B cell (primary cell): ENCODE measurements at regions not wholly inside any gene's neighbourhood (a gene's known extent, or its start where the extent isn't known, plus 50 kb on each side); places are given as distances from the start of the nearest gene placed in this dataset.

Experiments
- ATAC-seq: fragments of 200-7000 bp; cut with Tn5 transposase; one replicate; pipeline ENCODE4 v1.10.0; 2021; ENCODE audit warnings: low read depth, mild to moderate bottlenecking, moderate number of reproducible peaks, moderate library complexity
- CTCF ChIA-PET: fragments of 350-600 bp; sonication (Branson Sonifier 250); formaldehyde crosslinking; loops from one replicate; lab custom pipeline; 2021; ENCODE audit warnings: antibody characterized with exemption, inconsistent platforms; lab: Charles Lee
- POLR2A ChIA-PET: fragments of 350-600 bp; sonication (Branson Sonifier 250); formaldehyde crosslinking; loops from one replicate; lab custom pipeline; 2021; ENCODE audit warnings: antibody characterized with exemption; lab: Charles Lee
- DNase-seq: peaks from one replicate; pipeline ENCODE4 v3.0.0; 2013
- H2AFZ ChIP-seq: 2 replicates; pipeline ENCODE4 v1.6.1; 2012; ENCODE audit warnings: mild to moderate bottlenecking, low read depth, low read length; ENCODE audit not compliant: insufficient read depth, poor library complexity, severe bottlenecking
- H3K27ac ChIP-seq, 2 donors: 1 replicate in 1 of 2; 2 replicates in 1 of 2; pipeline ENCODE4 v1.5.1; 2012 to 2013; ENCODE audit warnings: low read length in 2 of 2, mild to moderate bottlenecking in 2 of 2, moderate library complexity in 1 of 2
- H3K27me3 ChIP-seq, 4 experiments: fragments of 200-600 bp in 1 of 4; sonication (generic) in 1 of 4; replicated peaks in 1 of 4; 1 replicate in 2 of 4; 2 replicates in 2 of 4; pipeline versions ENCODE4 v1.6.1 to v1.7.0; 2013 to 2016; ENCODE audit warnings: low read length in 3 of 4, mild to moderate bottlenecking in 2 of 4, mixed read lengths in 1 of 4, moderate library complexity in 1 of 4; ENCODE audit not compliant: insufficient read depth in 4 of 4, control insufficient read depth in 3 of 4; ENCODE audit errors: control extremely low read depth in 1 of 4
- H3K36me3 ChIP-seq, 2 experiments: replicated peaks in 1 of 2; 1 replicate in 1 of 2; 2 replicates in 1 of 2; pipeline versions ENCODE4 v1.6.1 to v1.7.1; 2013; ENCODE audit warnings: low read length in 1 of 2; ENCODE audit not compliant: insufficient read depth in 2 of 2, control insufficient read depth in 1 of 2; ENCODE audit errors: control extremely low read depth in 1 of 2, extremely low read depth in 1 of 2
- H3K4me1 ChIP-seq, 2 donors: fragments of 200-600 bp in 1 of 2; sonication (generic) in 1 of 2; 1 replicate in 1 of 2; 2 replicates in 1 of 2; pipeline versions ENCODE4 v1.5.1 to v1.6.1; 2013 to 2017; ENCODE audit warnings: low read length in 2 of 2; ENCODE audit not compliant: control insufficient read depth in 2 of 2, insufficient read depth in 2 of 2
- H3K4me2 ChIP-seq: replicated peaks from 2 replicates; pipeline ENCODE3; 2012; ENCODE audit warnings: mild to moderate bottlenecking, low read depth, low read length; ENCODE audit not compliant: poor library complexity, severe bottlenecking
- H3K4me3 ChIP-seq, 5 experiments: fragments of 200-600 bp in 1 of 5; sonication (generic) in 1 of 5; 1 replicate in 3 of 5; 2 replicates in 2 of 5; pipeline versions ENCODE4 v1.5.1 to v1.7.0; 2011 to 2016; ENCODE audit warnings: low read length in 4 of 5, mild to moderate bottlenecking in 4 of 5, low read depth in 2 of 5, control low read depth in 1 of 5, moderate library complexity in 1 of 5; ENCODE audit not compliant: insufficient read depth in 1 of 5; ENCODE audit errors: control extremely low read depth in 1 of 5, extremely low read depth in 1 of 5
- H3K79me2 ChIP-seq: fragments of 200-600 bp; sonication (generic); one replicate; pipeline ENCODE4 v1.6.0; 2016; ENCODE audit warnings: low read length; ENCODE audit not compliant: control insufficient read depth, insufficient read depth
- H3K9ac ChIP-seq: fragments of 200-600 bp; sonication (generic); 2 replicates; pipeline ENCODE4 v1.6.1; 2017; ENCODE audit warnings: mild to moderate bottlenecking, low read length, moderate library complexity
- H3K9me3 ChIP-seq, 3 donors: one replicate each; pipeline versions ENCODE4 v1.6.1 to v1.7.1; 2013; ENCODE audit warnings: low read length in 2 of 3; ENCODE audit not compliant: control insufficient read depth in 2 of 3, insufficient read depth in 1 of 3; ENCODE audit errors: control extremely low read depth in 1 of 3
- H4K20me1 ChIP-seq: 2 replicates; pipeline ENCODE4 v1.6.0; 2012; ENCODE audit warnings: mild to moderate bottlenecking, low read length; ENCODE audit not compliant: insufficient read depth, control insufficient read depth, poor library complexity, severe bottlenecking
- H3K27ac Mint-ChIP-seq: one replicate; pipeline ENCODE4 v1.8.0; 2021; ENCODE audit warnings: mixed read lengths
- H3K27me3 Mint-ChIP-seq: one replicate; pipeline ENCODE4 v1.8.0; 2021; ENCODE audit warnings: mixed read lengths
- H3K4me1 Mint-ChIP-seq: one replicate; pipeline ENCODE4 v1.8.0; 2021; ENCODE audit warnings: mixed read lengths
- H3K4me3 Mint-ChIP-seq: one replicate; pipeline ENCODE4 v1.8.0; 2021; ENCODE audit warnings: mixed read lengths
- H3K9me3 Mint-ChIP-seq: one replicate; pipeline ENCODE4 v1.8.0; 2022; ENCODE audit warnings: mixed read lengths; ENCODE audit not compliant: insufficient read depth
- EZH2 ChIP-seq: IDR thresholded peaks from 2 replicates; pipeline ENCODE4 v1.6.1; 2012; ENCODE audit warnings: borderline replicate concordance, low read depth, mild to moderate bottlenecking, moderate library complexity, low read length; ENCODE audit not compliant: insufficient read depth, poor library complexity, severe bottlenecking
- WGBS: methylation state at CpG from one replicate; pipeline ENCODE4 v1.1.5; 2013; ENCODE audit warnings: missing lambda C conversion rate; ENCODE audit not compliant: insufficient coverage; 5-methylcytosine and 5-hydroxymethylcytosine counted together
- intact Hi-C: fragments of 100-400 bp; cut with micrococcal nuclease; formaldehyde crosslinking; loops from one replicate; pipeline ENCODE4 v1.10.0; 2022
- TF ChIP-seq, protein P1 (sequence below): fragments of 200-600 bp; IDR thresholded peaks from one replicate; pipeline ENCODE4 v1.8.0; 2022; ENCODE audit warnings: antibody characterized with exemption, mild to moderate bottlenecking

DNA sequence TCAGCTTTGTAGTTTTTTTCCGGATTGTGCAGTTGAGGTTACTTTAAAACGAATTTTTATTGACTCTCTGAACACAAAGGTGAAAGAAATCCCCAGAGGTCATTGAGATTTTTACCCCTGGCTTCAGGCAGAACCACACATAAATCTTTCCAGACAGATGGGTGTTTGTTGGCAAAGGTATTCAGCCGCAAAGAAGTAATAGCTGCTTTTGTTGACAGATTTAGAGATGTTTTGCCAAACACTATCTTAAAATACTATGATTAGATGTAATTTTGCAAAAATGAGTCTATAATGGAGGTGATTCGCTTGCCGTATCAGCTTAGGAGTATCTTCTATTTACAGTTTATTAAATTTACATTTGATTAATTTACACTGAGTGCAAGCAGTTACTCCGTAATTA, 418.3 kb upstream of the CLINT1 start:
- TF ChIP-seq, protein P1, sequence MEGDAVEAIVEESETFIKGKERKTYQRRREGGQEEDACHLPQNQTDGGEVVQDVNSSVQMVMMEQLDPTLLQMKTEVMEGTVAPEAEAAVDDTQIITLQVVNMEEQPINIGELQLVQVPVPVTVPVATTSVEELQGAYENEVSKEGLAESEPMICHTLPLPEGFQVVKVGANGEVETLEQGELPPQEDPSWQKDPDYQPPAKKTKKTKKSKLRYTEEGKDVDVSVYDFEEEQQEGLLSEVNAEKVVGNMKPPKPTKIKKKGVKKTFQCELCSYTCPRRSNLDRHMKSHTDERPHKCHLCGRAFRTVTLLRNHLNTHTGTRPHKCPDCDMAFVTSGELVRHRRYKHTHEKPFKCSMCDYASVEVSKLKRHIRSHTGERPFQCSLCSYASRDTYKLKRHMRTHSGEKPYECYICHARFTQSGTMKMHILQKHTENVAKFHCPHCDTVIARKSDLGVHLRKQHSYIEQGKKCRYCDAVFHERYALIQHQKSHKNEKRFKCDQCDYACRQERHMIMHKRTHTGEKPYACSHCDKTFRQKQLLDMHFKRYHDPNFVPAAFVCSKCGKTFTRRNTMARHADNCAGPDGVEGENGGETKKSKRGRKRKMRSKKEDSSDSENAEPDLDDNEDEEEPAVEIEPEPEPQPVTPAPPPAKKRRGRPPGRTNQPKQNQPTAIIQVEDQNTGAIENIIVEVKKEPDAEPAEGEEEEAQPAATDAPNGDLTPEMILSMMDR: no peak
- no peak for TF ChIP-seq EZH2
- H3K9ac ChIP-seq: no peak overlapping the region
- no peaks in the 10 kb centered on the region for H3K4me1 Mint-ChIP-seq
- DNase-seq (no peak), ATAC-seq (no peak)
- H2AFZ ChIP-seq: no peak overlapping the region
- H3K79me2 ChIP-seq: no peaks in the 10 kb centered on the region
- H3K27ac Mint-ChIP-seq: no peak overlapping the region
- H3K27ac ChIP-seq: no peak overlapping the region
- no peak overlapping the region for H3K4me3 Mint-ChIP-seq
- no CpG with 5 or more reads among the region's 6 CpGs for WGBS
- H3K27me3 Mint-ChIP-seq: peaks cover 10% of the 10 kb centered on the region
- H3K36me3 ChIP-seq: no peaks in the 10 kb centered on the region
- no peak overlapping the region for H3K4me3 ChIP-seq
- H3K27me3 ChIP-seq: no peaks in the 10 kb centered on the region
- ChIA-PET CTCF (no interaction called here), POLR2A (no interaction called here)
- H4K20me1 ChIP-seq: no peaks in the 10 kb centered on the region
- H3K9me3 ChIP-seq: no peaks in the 10 kb centered on the region
- no peaks in the 10 kb centered on the region for H3K9me3 Mint-ChIP-seq
- H3K4me1 ChIP-seq: no peaks in the 10 kb centered on the region
- intact Hi-C loops: no loop called here
- H3K4me2 ChIP-seq: no peak overlapping the region

DNA sequence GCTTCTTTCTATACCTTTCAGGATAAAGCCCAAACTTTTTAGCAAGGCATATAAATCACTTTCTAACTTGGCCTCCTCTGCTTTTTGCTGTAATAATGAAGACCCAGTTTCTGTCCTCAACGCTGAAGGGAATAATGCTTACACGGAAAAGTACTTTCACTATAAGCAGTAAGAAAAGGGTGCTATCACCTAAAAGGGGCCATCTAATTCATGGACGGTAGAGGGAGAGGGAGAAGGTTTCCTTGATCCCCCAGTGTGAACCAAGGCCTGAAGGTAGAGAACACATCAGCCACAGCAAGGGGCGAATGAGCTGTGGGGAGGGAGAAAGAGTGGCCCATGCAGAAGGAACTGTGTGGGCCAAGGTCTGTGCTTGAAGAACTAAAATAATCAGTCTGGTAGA, 417.7 kb upstream of the CLINT1 start:
- H3K9ac ChIP-seq: no peak overlapping the region
- ChIA-PET POLR2A (no interaction called here), CTCF (no interaction called here)
- no peak for TF ChIP-seq EZH2
- TF ChIP-seq, protein P1: no peak
- Mint-ChIP-seq H3K4me1 (no peaks in the 10 kb centered on the region), H3K27me3 (peaks cover 10% of the 10 kb centered on the region), H3K9me3 (no peaks in the 10 kb centered on the region), H3K27ac (no peak overlapping the region), H3K4me3 (no peak overlapping the region)
- no peak for ATAC-seq
- no peaks in the 10 kb centered on the region for H4K20me1 ChIP-seq
- no peaks in the 10 kb centered on the region for H3K27me3 ChIP-seq
- no peak for DNase-seq
- no peak overlapping the region for H3K4me2 ChIP-seq
- WGBS: 100% methylated on average over 2 of the region's 4 CpGs
- no peaks in the 10 kb centered on the region for H3K36me3 ChIP-seq
- H3K79me2 ChIP-seq: no peaks in the 10 kb centered on the region
- no peaks in the 10 kb centered on the region for H3K9me3 ChIP-seq
- no peak overlapping the region for H3K27ac ChIP-seq
- H3K4me1 ChIP-seq: no peaks in the 10 kb centered on the region
- H3K4me3 ChIP-seq: no peak overlapping the region
- no peak overlapping the region for H2AFZ ChIP-seq
- intact Hi-C loops: no loop called here
